HepG2 (cell line): ENCODE measurements at regions not wholly inside any gene's neighbourhood (a gene's known extent, or its start where the extent isn't known, plus 50 kb on each side); places are given as distances from the start of the nearest gene placed in this dataset.

Source experiments
- FOXJ3 ChIP-seq: sonication (generic); formaldehyde crosslinking; IDR thresholded peaks from 2 replicates; pipeline ENCODE4 v1.4.0; 2020; ENCODE audit warnings: missing genetic modification reagents, mild to moderate bottlenecking, borderline replicate concordance
- POLR2AphosphoS5 ChIP-seq: IDR thresholded peaks from 2 replicates; pipeline ENCODE4 v1.6.1; 2012; ENCODE audit warnings: low read depth, low read length
- SATB2 ChIP-seq: sonication (generic); formaldehyde crosslinking; IDR thresholded peaks from 2 replicates; pipeline ENCODE4 v1.5.0; 2020; ENCODE audit warnings: missing genetic modification reagents
- SMAD1 ChIP-seq: sonication (generic); formaldehyde crosslinking; IDR thresholded peaks from 2 replicates; pipeline ENCODE4 v1.4.0; 2020; ENCODE audit warnings: missing genetic modification reagents, low read depth, mild to moderate bottlenecking, borderline replicate concordance
- SP1 ChIP-seq, 2 experiments: fragments of 450-650 bp in 1 of 2; sonication (generic) in 1 of 2; formaldehyde crosslinking in 1 of 2; IDR thresholded peaks; 2 replicates each; pipeline versions ENCODE4 v1.4.0 to v1.6.1; 2016 to 2020; ENCODE audit warnings: missing genetic modification reagents in 1 of 2
- TBX2 ChIP-seq: sonication (generic); formaldehyde crosslinking; IDR thresholded peaks from 2 replicates; pipeline ENCODE4 v1.5.0; 2020; ENCODE audit warnings: missing genetic modification reagents, mild to moderate bottlenecking, borderline replicate concordance
- ZBTB8A ChIP-seq: sonication (generic); formaldehyde crosslinking; IDR thresholded peaks from 2 replicates; pipeline ENCODE4 v1.4.0; 2020; ENCODE audit warnings: mild to moderate bottlenecking, low read depth, missing genetic modification reagents, borderline replicate concordance
- ZNF83 ChIP-seq: sonication (generic); formaldehyde crosslinking; IDR thresholded peaks from 2 replicates; pipeline ENCODE4 v1.4.0; 2020; ENCODE audit warnings: missing genetic modification reagents, mild to moderate bottlenecking, borderline replicate concordance
- TF ChIP-seq, protein P1 (sequence below), 2 experiments: sonication (generic) in 1 of 2; formaldehyde crosslinking in 1 of 2; IDR thresholded peaks; 2 replicates each; pipeline versions ENCODE4 v1.5.1 to v1.6.1; 2011 to 2020; ENCODE audit warnings: borderline replicate concordance in 1 of 2, low read depth in 1 of 2, low read length in 1 of 2, mild to moderate bottlenecking in 1 of 2, missing genetic modification reagents in 1 of 2, moderate library complexity in 1 of 2
- TF ChIP-seq, protein P2 (sequence below): sonication (generic); formaldehyde crosslinking; IDR thresholded peaks from 2 replicates; pipeline ENCODE4 v1.8.0; 2022; ENCODE audit warnings: missing genetic modification reagents, mild to moderate bottlenecking, borderline replicate concordance

DNA sequence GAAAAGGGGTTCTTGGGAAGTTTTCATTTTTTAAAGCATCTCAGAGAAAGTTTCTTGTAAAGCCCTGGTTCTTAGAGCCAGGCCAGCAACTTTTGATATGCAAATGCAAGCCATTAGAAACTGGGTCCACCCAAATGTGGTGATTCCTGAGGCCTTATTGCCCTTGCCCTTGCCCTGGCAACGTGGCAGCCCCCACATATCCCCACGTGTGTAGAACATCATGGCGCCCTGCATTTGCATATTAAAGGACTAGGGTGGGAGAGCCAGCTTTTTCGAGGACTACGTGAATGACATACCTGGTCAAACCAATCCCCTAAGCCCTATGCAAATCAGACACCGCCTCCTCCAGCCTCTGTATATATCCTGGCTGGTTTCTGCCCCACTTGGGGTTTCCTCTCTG lies 314.9 kb upstream of the NECTIN3 start:
- TF ChIP-seq ZBTB8A (CRISPR knock-in tag) (no peak), SP1 (IDR thresholded peaks at IDR 0.05) (no peak), SP1 (CRISPR knock-in tag; IDR thresholded peaks at IDR 0.05) (no peak), FOXJ3 (CRISPR knock-in tag) (no peak), POLR2AphosphoS5 (no peak), SATB2 (CRISPR knock-in tag) (no peak), SMAD1 (no peak), ZNF83 (CRISPR knock-in tag) (no peak), TBX2 (CRISPR knock-in tag) (no peak)
- TF ChIP-seq, protein P1, sequence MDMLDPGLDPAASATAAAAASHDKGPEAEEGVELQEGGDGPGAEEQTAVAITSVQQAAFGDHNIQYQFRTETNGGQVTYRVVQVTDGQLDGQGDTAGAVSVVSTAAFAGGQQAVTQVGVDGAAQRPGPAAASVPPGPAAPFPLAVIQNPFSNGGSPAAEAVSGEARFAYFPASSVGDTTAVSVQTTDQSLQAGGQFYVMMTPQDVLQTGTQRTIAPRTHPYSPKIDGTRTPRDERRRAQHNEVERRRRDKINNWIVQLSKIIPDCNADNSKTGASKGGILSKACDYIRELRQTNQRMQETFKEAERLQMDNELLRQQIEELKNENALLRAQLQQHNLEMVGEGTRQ (IDR thresholded peaks at IDR 0.05; ENCODE audit: low read depth, low read length): no peak
- TF ChIP-seq, protein P1 (CRISPR knock-in tag; IDR thresholded peaks at IDR 0.05; ENCODE audit: borderline replicate concordance): no peak
- TF ChIP-seq, protein P2, sequence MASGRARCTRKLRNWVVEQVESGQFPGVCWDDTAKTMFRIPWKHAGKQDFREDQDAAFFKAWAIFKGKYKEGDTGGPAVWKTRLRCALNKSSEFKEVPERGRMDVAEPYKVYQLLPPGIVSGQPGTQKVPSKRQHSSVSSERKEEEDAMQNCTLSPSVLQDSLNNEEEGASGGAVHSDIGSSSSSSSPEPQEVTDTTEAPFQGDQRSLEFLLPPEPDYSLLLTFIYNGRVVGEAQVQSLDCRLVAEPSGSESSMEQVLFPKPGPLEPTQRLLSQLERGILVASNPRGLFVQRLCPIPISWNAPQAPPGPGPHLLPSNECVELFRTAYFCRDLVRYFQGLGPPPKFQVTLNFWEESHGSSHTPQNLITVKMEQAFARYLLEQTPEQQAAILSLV (CRISPR knock-in tag): no peak
